ENCODE measurements at regions not wholly inside any gene's neighbourhood (a gene's known extent, or its start where the extent isn't known, plus 50 kb on each side); places are given as distances from the start of the nearest gene placed in this dataset.

DNA sequence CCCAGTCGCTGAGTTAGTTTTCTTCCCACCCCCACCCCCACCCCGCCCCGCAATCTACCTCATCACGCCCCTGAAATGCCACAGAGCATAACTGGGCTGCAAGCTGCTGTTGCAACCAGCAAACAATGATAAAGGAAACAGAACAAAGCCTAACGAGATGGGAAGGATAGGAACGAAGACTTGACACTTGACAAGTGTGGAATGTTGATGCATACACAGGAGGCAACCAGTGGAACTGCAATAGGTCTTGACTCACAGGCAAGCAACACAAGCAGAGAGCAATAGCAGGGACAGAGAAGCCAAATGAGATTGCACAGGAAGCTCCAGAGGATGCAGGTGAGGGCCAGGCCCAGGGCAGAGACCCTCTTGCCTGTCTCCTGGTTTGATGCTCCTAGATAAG lies 225.9 kb downstream of the IGSF11 start:
- H3K79me2 ChIP-seq: no peaks in the 10 kb centered on the region
- no peaks in the 10 kb centered on the region for H3K27me3 ChIP-seq (ENCODE audit: control insufficient read depth, insufficient read depth, low read length)
- no peak overlapping the region for H3K4me2 ChIP-seq (ENCODE audit: low read length)
- H3K4me1 ChIP-seq: no peaks in the 10 kb centered on the region
- H3K36me3 ChIP-seq (ENCODE audit: control insufficient read depth, insufficient read depth, low read length): no peaks in the 10 kb centered on the region
- H3K9me3 ChIP-seq (ENCODE audit: control insufficient read depth, low read length): no peaks in the 10 kb centered on the region
- no peak overlapping the region for H3K27ac ChIP-seq
- H3K9ac ChIP-seq: no peak overlapping the region
- TF ChIP-seq, protein P1, sequence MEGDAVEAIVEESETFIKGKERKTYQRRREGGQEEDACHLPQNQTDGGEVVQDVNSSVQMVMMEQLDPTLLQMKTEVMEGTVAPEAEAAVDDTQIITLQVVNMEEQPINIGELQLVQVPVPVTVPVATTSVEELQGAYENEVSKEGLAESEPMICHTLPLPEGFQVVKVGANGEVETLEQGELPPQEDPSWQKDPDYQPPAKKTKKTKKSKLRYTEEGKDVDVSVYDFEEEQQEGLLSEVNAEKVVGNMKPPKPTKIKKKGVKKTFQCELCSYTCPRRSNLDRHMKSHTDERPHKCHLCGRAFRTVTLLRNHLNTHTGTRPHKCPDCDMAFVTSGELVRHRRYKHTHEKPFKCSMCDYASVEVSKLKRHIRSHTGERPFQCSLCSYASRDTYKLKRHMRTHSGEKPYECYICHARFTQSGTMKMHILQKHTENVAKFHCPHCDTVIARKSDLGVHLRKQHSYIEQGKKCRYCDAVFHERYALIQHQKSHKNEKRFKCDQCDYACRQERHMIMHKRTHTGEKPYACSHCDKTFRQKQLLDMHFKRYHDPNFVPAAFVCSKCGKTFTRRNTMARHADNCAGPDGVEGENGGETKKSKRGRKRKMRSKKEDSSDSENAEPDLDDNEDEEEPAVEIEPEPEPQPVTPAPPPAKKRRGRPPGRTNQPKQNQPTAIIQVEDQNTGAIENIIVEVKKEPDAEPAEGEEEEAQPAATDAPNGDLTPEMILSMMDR (IDR thresholded peaks at IDR 0.05): no peak
- H3K4me3 ChIP-seq (ENCODE audit: low read depth, low read length): no peak overlapping the region
- H2AFZ ChIP-seq: no peak overlapping the region

DNA sequence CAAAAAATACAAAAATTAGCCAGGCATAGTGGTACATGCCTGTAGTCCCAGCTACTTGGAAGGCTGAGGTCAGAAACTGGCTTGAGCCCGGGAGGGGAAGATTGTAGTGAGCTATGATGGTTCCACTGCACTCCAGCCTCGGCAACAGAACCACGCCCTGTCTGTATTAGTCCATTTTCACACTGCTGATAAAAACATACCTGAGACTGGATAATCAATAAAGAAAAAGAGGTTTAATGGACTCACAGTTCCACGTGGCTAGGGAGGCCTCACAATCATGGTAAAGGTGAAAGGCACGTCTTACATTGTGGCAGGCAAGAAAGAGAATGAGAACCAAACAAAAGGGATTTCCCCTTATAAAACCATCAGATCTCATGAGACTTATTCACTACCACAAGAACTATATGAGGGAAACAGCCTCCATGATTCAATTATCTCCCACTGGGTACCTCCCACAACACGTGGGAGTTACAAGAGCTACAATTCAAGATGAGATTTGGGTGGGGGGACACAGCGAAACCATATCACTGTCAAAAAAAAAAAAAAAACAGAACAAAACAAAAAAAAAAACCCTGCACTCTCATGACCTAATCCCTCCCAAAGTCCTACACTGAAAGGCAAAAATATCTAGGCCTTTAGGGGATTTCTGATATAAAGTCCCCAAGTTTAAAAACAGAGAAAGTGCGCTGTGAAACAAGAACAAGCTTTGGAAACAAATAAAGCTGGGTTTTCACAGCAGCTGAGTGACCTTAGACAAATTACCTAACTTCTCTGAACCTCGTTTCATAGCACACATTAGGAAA lies 224.7 kb downstream of the IGSF11 start:
- Histone ChIP-seq H3K4me3 (ENCODE audit: low read depth, low read length) (no peak overlapping the region), H3K36me3 (ENCODE audit: control insufficient read depth, insufficient read depth, low read length) (no peaks in the 10 kb centered on the region), H2AFZ (no peak overlapping the region), H3K4me1 (no peaks in the 10 kb centered on the region), H3K9ac (no peak overlapping the region), H3K4me2 (ENCODE audit: low read length) (no peak overlapping the region), H3K79me2 (no peaks in the 10 kb centered on the region), H3K9me3 (ENCODE audit: control insufficient read depth, low read length) (no peaks in the 10 kb centered on the region), H3K27ac (no peak overlapping the region), H3K27me3 (ENCODE audit: control insufficient read depth, insufficient read depth, low read length) (no peaks in the 10 kb centered on the region)
- TF ChIP-seq, protein P1 (IDR thresholded peaks at IDR 0.05): no peak

GRCh38 chr3:118810499-118811035 lies 224.1 kb downstream of the IGSF11 start:
- H3K27ac ChIP-seq: no peak overlapping the region
- no peaks in the 10 kb centered on the region for H3K9me3 ChIP-seq (ENCODE audit: control insufficient read depth, low read length)
- no peak overlapping the region for H3K4me3 ChIP-seq (ENCODE audit: low read depth, low read length)
- no peaks in the 10 kb centered on the region for H3K4me1 ChIP-seq
- TF ChIP-seq, protein P1 (IDR thresholded peaks at IDR 0.05): no peak
- H3K79me2 ChIP-seq: no peaks in the 10 kb centered on the region
- no peaks in the 10 kb centered on the region for H3K27me3 ChIP-seq (ENCODE audit: control insufficient read depth, insufficient read depth, low read length)
- no peak overlapping the region for H3K9ac ChIP-seq
- H2AFZ ChIP-seq: no peak overlapping the region
- no peak overlapping the region for H3K4me2 ChIP-seq (ENCODE audit: low read length)
- H3K36me3 ChIP-seq (ENCODE audit: control insufficient read depth, insufficient read depth, low read length): no peaks in the 10 kb centered on the region

DNA sequence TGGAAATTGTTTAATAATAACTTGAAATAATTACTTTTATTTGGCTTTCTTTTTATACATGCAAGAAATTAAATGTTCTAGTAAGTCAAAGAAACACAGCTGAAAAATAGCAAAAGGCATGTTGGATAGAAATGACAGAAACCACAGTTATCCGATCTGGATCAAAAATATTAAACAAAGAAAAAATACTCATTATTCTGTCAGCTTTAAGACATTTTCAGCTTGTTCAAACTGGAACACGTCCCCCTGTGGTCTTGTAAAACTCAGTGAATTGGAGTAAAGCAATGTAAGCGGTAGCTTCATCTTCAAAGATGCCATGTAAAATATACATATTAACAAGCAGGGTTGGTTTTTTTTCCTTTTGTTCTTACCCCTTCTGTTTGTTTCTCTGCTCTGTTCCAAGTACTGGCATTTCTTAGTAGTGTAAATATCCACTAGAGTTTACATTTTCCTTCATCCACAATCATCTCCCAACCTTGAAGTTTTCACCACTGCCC lies 223.4 kb downstream of the IGSF11 start:
- H3K27ac ChIP-seq: no peak overlapping the region
- H2AFZ ChIP-seq: no peak overlapping the region
- no peaks in the 10 kb centered on the region for H3K27me3 ChIP-seq (ENCODE audit: control insufficient read depth, insufficient read depth, low read length)
- no peaks in the 10 kb centered on the region for H3K79me2 ChIP-seq
- no peaks in the 10 kb centered on the region for H3K4me1 ChIP-seq
- no peaks in the 10 kb centered on the region for H3K36me3 ChIP-seq (ENCODE audit: control insufficient read depth, insufficient read depth, low read length)
- TF ChIP-seq, protein P1 (IDR thresholded peaks at IDR 0.05): no peak
- no peaks in the 10 kb centered on the region for H3K9me3 ChIP-seq (ENCODE audit: control insufficient read depth, low read length)
- no peak overlapping the region for H3K4me2 ChIP-seq (ENCODE audit: low read length)
- no peak overlapping the region for H3K4me3 ChIP-seq (ENCODE audit: low read depth, low read length)
- no peak overlapping the region for H3K9ac ChIP-seq

Data from parathyroid adenoma (tissue), 2 donors.